ENCODE measurements at regions not wholly inside any gene's neighbourhood (a gene's known extent, or its start where the extent isn't known, plus 50 kb on each side); places are given as distances from the start of the nearest gene placed in this dataset.

GRCh38 chr18:45290364-45290763 is 324.9 kb upstream of the SLC14A2 start:
- no peaks in the 10 kb centered on the region for H3K79me1 ChIP-seq (ENCODE audit: low read length)
- no peak for DNase-seq
- H3K27me3 ChIP-seq (ENCODE audit: insufficient read depth, low read length, poor library complexity) = no peaks in the 10 kb centered on the region
- H2BK15ac ChIP-seq (replicated peaks; ENCODE audit: low read depth) = no peak overlapping the region
- H3K56ac ChIP-seq (ENCODE audit: low read length) = no peak overlapping the region
- H4K5ac ChIP-seq (ENCODE audit: low read length) = no peak overlapping the region
- H3K18ac ChIP-seq (ENCODE audit: low read length) = no peak overlapping the region
- no peak overlapping the region for H3K27ac ChIP-seq (ENCODE audit: low read depth, low read length)
- no CpG with 5 or more reads among the region's 4 CpGs for WGBS (ENCODE audit: extremely low coverage, insufficient coverage, low lambda C conversion rate)
- H2BK5ac ChIP-seq (ENCODE audit: low read length) = no peak overlapping the region
- no peaks in the 10 kb centered on the region for H3K36me3 ChIP-seq (ENCODE audit: control insufficient read depth, insufficient read depth, low read length)
- H3K4me2 ChIP-seq (ENCODE audit: low read length) = no peak overlapping the region
- no peak overlapping the region for H4K8ac ChIP-seq (ENCODE audit: low read depth, low read length)
- no peak overlapping the region for H2BK120ac ChIP-seq (ENCODE audit: low read depth, low read length)
- no peaks in the 10 kb centered on the region for H3K4me1 ChIP-seq (ENCODE audit: control insufficient read depth, low read depth, low read length)
- no peaks in the 10 kb centered on the region for H3K79me2 ChIP-seq (ENCODE audit: control insufficient read depth, insufficient read depth, low read length)
- no peak overlapping the region for H3K4me3 ChIP-seq (ENCODE audit: low read length)
- H3K4ac ChIP-seq (ENCODE audit: low read depth, low read length) = no peak overlapping the region
- H3K23ac ChIP-seq (ENCODE audit: low read length) = no peak overlapping the region
- H3K9ac ChIP-seq (ENCODE audit: low read length) = no peak overlapping the region
- no peak overlapping the region for H2AK5ac ChIP-seq (ENCODE audit: low read length)

- no peak overlapping the region for H4K8ac ChIP-seq (ENCODE audit: low read depth, low read length)
- no peak overlapping the region for H2BK120ac ChIP-seq (ENCODE audit: low read depth, low read length)
- no peak overlapping the region for H2BK15ac ChIP-seq (replicated peaks; ENCODE audit: low read depth)
- no peaks in the 10 kb centered on the region for H3K79me1 ChIP-seq (ENCODE audit: low read length)
- H3K4me3 ChIP-seq (ENCODE audit: low read length) = no peak overlapping the region
- H3K27me3 ChIP-seq (ENCODE audit: insufficient read depth, low read length, poor library complexity) = no peaks in the 10 kb centered on the region
- WGBS (ENCODE audit: extremely low coverage, insufficient coverage, low lambda C conversion rate) = no CpG with 5 or more reads among the region's 17 CpGs
- H3K56ac ChIP-seq (ENCODE audit: low read length) = no peak overlapping the region
- H2AK5ac ChIP-seq (ENCODE audit: low read length) = no peak overlapping the region
- no peak overlapping the region for H2BK5ac ChIP-seq (ENCODE audit: low read length)
- no peak overlapping the region for H3K9ac ChIP-seq (ENCODE audit: low read length)
- H3K23ac ChIP-seq (ENCODE audit: low read length) = no peak overlapping the region
- H3K36me3 ChIP-seq (ENCODE audit: control insufficient read depth, insufficient read depth, low read length) = no peaks in the 10 kb centered on the region
- no peak overlapping the region for H3K18ac ChIP-seq (ENCODE audit: low read length)
- H3K4me2 ChIP-seq (ENCODE audit: low read length) = no peak overlapping the region
- H3K4me1 ChIP-seq (ENCODE audit: control insufficient read depth, low read depth, low read length) = no peaks in the 10 kb centered on the region
- H3K4ac ChIP-seq (ENCODE audit: low read depth, low read length) = no peak overlapping the region
- H3K79me2 ChIP-seq (ENCODE audit: control insufficient read depth, insufficient read depth, low read length) = no peaks in the 10 kb centered on the region
- H4K5ac ChIP-seq (ENCODE audit: low read length) = no peak overlapping the region
- H3K27ac ChIP-seq (ENCODE audit: low read depth, low read length) = no peak overlapping the region
- DNase-seq = peak; percentile 56
Measured at GRCh38 chr18:45291621-45292615, 323.4 kb upstream of the SLC14A2 start.

GRCh38 chr18:45295388-45295787 is 319.9 kb upstream of the SLC14A2 start:
- H4K8ac ChIP-seq (ENCODE audit: low read depth, low read length) = no peak overlapping the region
- H3K56ac ChIP-seq (ENCODE audit: low read length) = no peak overlapping the region
- no peak overlapping the region for H3K4me3 ChIP-seq (ENCODE audit: low read length)
- WGBS (ENCODE audit: extremely low coverage, insufficient coverage, low lambda C conversion rate) = no CpG with 5 or more reads among the region's 6 CpGs
- no peaks in the 10 kb centered on the region for H3K36me3 ChIP-seq (ENCODE audit: control insufficient read depth, insufficient read depth, low read length)
- DNase-seq = no peak
- H3K27ac ChIP-seq (ENCODE audit: low read depth, low read length) = no peak overlapping the region
- H3K18ac ChIP-seq (ENCODE audit: low read length) = no peak overlapping the region
- no peaks in the 10 kb centered on the region for H3K79me1 ChIP-seq (ENCODE audit: low read length)
- H3K27me3 ChIP-seq (ENCODE audit: insufficient read depth, low read length, poor library complexity) = no peaks in the 10 kb centered on the region
- H3K4ac ChIP-seq (ENCODE audit: low read depth, low read length) = no peak overlapping the region
- H2BK5ac ChIP-seq (ENCODE audit: low read length) = no peak overlapping the region
- no peaks in the 10 kb centered on the region for H3K79me2 ChIP-seq (ENCODE audit: control insufficient read depth, insufficient read depth, low read length)
- H2BK120ac ChIP-seq (ENCODE audit: low read depth, low read length) = no peak overlapping the region
- H3K23ac ChIP-seq (ENCODE audit: low read length) = no peak overlapping the region
- H3K4me1 ChIP-seq (ENCODE audit: control insufficient read depth, low read depth, low read length) = peaks cover 3% of the 10 kb centered on the region
- H3K4me2 ChIP-seq (ENCODE audit: low read length) = no peak overlapping the region
- H2BK15ac ChIP-seq (replicated peaks; ENCODE audit: low read depth) = no peak overlapping the region
- H2AK5ac ChIP-seq (ENCODE audit: low read length) = no peak overlapping the region
- H3K9ac ChIP-seq (ENCODE audit: low read length) = no peak overlapping the region
- H4K5ac ChIP-seq (ENCODE audit: low read length) = no peak overlapping the region

- no peak overlapping the region for H4K8ac ChIP-seq (ENCODE audit: low read depth, low read length)
- no peaks in the 10 kb centered on the region for H3K79me2 ChIP-seq (ENCODE audit: control insufficient read depth, insufficient read depth, low read length)
- no peaks in the 10 kb centered on the region for H3K27me3 ChIP-seq (ENCODE audit: insufficient read depth, low read length, poor library complexity)
- no peak overlapping the region for H4K5ac ChIP-seq (ENCODE audit: low read length)
- H3K56ac ChIP-seq (ENCODE audit: low read length) = no peak overlapping the region
- DNase-seq = no peak
- H2AK5ac ChIP-seq (ENCODE audit: low read length) = no peak overlapping the region
- no peak overlapping the region for H3K23ac ChIP-seq (ENCODE audit: low read length)
- no peak overlapping the region for H3K4ac ChIP-seq (ENCODE audit: low read depth, low read length)
- peaks cover 3% of the 10 kb centered on the region for H3K4me1 ChIP-seq (ENCODE audit: control insufficient read depth, low read depth, low read length)
- H2BK15ac ChIP-seq (replicated peaks; ENCODE audit: low read depth) = no peak overlapping the region
- H3K36me3 ChIP-seq (ENCODE audit: control insufficient read depth, insufficient read depth, low read length) = no peaks in the 10 kb centered on the region
- no peak overlapping the region for H3K18ac ChIP-seq (ENCODE audit: low read length)
- no peak overlapping the region for H2BK5ac ChIP-seq (ENCODE audit: low read length)
- H3K27ac ChIP-seq (ENCODE audit: low read depth, low read length) = no peak overlapping the region
- no peak overlapping the region for H3K4me2 ChIP-seq (ENCODE audit: low read length)
- H2BK120ac ChIP-seq (ENCODE audit: low read depth, low read length) = no peak overlapping the region
- WGBS (ENCODE audit: extremely low coverage, insufficient coverage, low lambda C conversion rate) = no CpG with 5 or more reads among the region's 3 CpGs
- no peaks in the 10 kb centered on the region for H3K79me1 ChIP-seq (ENCODE audit: low read length)
- H3K4me3 ChIP-seq (ENCODE audit: low read length) = no peak overlapping the region
- H3K9ac ChIP-seq (ENCODE audit: low read length) = no peak overlapping the region
Measured at GRCh38 chr18:45298986-45299385, 316.3 kb upstream of the SLC14A2 start.

GRCh38 chr18:45303026-45303425 is 312.2 kb upstream of the SLC14A2 start:
- Histone ChIP-seq H3K4me1 (ENCODE audit: control insufficient read depth, low read depth, low read length) (peaks cover 3% of the 10 kb centered on the region), H3K36me3 (ENCODE audit: control insufficient read depth, insufficient read depth, low read length) (no peaks in the 10 kb centered on the region), H3K4ac (ENCODE audit: low read depth, low read length) (no peak overlapping the region), H3K18ac (ENCODE audit: low read length) (no peak overlapping the region), H4K5ac (ENCODE audit: low read length) (no peak overlapping the region), H3K27ac (ENCODE audit: low read depth, low read length) (no peak overlapping the region), H3K79me2 (ENCODE audit: control insufficient read depth, insufficient read depth, low read length) (no peaks in the 10 kb centered on the region), H3K56ac (ENCODE audit: low read length) (no peak overlapping the region), H3K23ac (ENCODE audit: low read length) (no peak overlapping the region), H3K4me3 (ENCODE audit: low read length) (no peak overlapping the region), H4K8ac (ENCODE audit: low read depth, low read length) (no peak overlapping the region), H2AK5ac (ENCODE audit: low read length) (no peak overlapping the region), H3K79me1 (ENCODE audit: low read length) (no peaks in the 10 kb centered on the region), H2BK120ac (ENCODE audit: low read depth, low read length) (no peak overlapping the region), H2BK5ac (ENCODE audit: low read length) (no peak overlapping the region), H2BK15ac (replicated peaks; ENCODE audit: low read depth) (no peak overlapping the region), H3K27me3 (ENCODE audit: insufficient read depth, low read length, poor library complexity) (no peaks in the 10 kb centered on the region), H3K9ac (ENCODE audit: low read length) (no peak overlapping the region), H3K4me2 (ENCODE audit: low read length) (no peak overlapping the region)
- no peak for DNase-seq
- no CpG with 5 or more reads among the region's 7 CpGs for WGBS (ENCODE audit: extremely low coverage, insufficient coverage, low lambda C conversion rate)
